Endodermal cell (in vitro differentiated cells): ENCODE measurements at regions not wholly inside any gene's neighbourhood (a gene's known extent, or its start where the extent isn't known, plus 50 kb on each side); places are given as distances from the start of the nearest gene placed in this dataset.
"Not testable (repeated sequence)": the region's sequence is repeated elsewhere in the genome, so short reads cannot be mapped to it uniquely, and the experiment has no call there.

Source experiments
- DNase-seq: peaks from one replicate; pipeline ENCODE4 v3.0.0-alpha.2; 2017
- H3K27ac ChIP-seq: 2 replicates; pipeline ENCODE4 v1.5.1; 2013; ENCODE audit warnings: mild to moderate bottlenecking, low read depth, low read length, moderate library complexity
- H3K27me3 ChIP-seq: 2 replicates; pipeline ENCODE4 v1.6.1; 2013; ENCODE audit warnings: mild to moderate bottlenecking, low read length, moderate library complexity; ENCODE audit not compliant: insufficient read depth, control insufficient read depth, poor library complexity, severe bottlenecking
- H3K36me3 ChIP-seq: 2 replicates; pipeline ENCODE4 v1.7.0; 2013; ENCODE audit warnings: mild to moderate bottlenecking, low read length, moderate library complexity; ENCODE audit not compliant: control insufficient read depth, insufficient read depth
- H3K4me1 ChIP-seq: one replicate; pipeline ENCODE4 v1.7.0; 2013; ENCODE audit warnings: low read length; ENCODE audit not compliant: control insufficient read depth, insufficient read depth
- H3K4me3 ChIP-seq: 2 replicates; pipeline ENCODE4 v1.5.1; 2013; ENCODE audit warnings: mild to moderate bottlenecking, low read length, moderate library complexity
- H3K9ac ChIP-seq: 2 replicates; pipeline ENCODE4 v1.6.1; 2013; ENCODE audit warnings: mild to moderate bottlenecking, low read length, moderate library complexity; ENCODE audit not compliant: poor library complexity, severe bottlenecking; ENCODE audit errors: extremely low read depth
- H3K9me3 ChIP-seq: 2 replicates; pipeline ENCODE4 v1.6.1; 2013; ENCODE audit warnings: mild to moderate bottlenecking, low read length, moderate library complexity; ENCODE audit not compliant: control insufficient read depth
- H3K27ac Mint-ChIP-seq: 2 replicates; pipeline ENCODE4 v1.8.0; 2020; ENCODE audit warnings: mixed read lengths
- H3K27me3 Mint-ChIP-seq: 2 replicates; pipeline ENCODE4 v1.8.0; 2021; ENCODE audit warnings: mild to moderate bottlenecking, mixed read lengths; ENCODE audit not compliant: insufficient read depth
- H3K36me3 Mint-ChIP-seq: 2 replicates; pipeline ENCODE4 v1.8.0; 2020; ENCODE audit warnings: low read depth, mixed read lengths
- H3K4me1 Mint-ChIP-seq: 2 replicates; pipeline ENCODE4 v1.8.0; 2020; ENCODE audit warnings: mixed read lengths
- H3K4me3 Mint-ChIP-seq: 2 replicates; pipeline ENCODE4 v1.8.0; 2020; ENCODE audit warnings: mild to moderate bottlenecking, moderate library complexity, mixed read lengths
- H3K9me3 Mint-ChIP-seq: 2 replicates; pipeline ENCODE4 v1.8.0; 2020; ENCODE audit warnings: mild to moderate bottlenecking, mixed read lengths
- CTCF ChIP-seq: fragments of 200-600 bp; sonication (generic); conservative IDR thresholded peaks from 2 replicates; pipeline ENCODE4 v1.5.0; 2021; ENCODE audit warnings: antibody characterized with exemption, mild to moderate bottlenecking
- WGBS, 2 experiments: methylation state at CpG; one replicate each; pipeline versions ENCODE4 v1.1.5 to v1.1.7; 2013; ENCODE audit warnings: missing lambda C conversion rate in 2 of 2, mixed read lengths in 1 of 2; ENCODE audit not compliant: insufficient coverage in 1 of 2, insufficient read length in 1 of 2; 5-methylcytosine and 5-hydroxymethylcytosine counted together

DNA sequence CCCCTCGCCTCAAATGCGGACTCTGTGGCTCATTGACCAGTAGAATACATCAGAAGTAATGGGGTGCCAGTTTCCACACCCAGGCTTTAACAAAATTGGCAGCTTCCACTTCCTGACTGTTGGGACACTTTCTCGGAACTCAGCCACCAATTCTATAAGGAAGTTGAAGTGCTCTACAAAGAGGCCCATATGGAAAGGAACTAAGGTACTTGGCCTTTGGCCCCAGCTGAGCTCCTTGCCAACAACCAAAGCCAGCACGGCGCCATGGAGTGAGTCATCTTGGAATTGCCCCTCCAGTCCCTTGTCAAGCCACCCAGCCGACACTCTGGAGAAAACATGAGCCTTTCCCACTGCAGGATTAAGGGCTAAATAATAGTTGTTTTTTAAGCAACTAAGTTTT lies 262.2 kb upstream of the INTU start:
- no peak for DNase-seq
- no peaks in the 10 kb centered on the region for H3K36me3 Mint-ChIP-seq
- H3K4me1 Mint-ChIP-seq = no peaks in the 10 kb centered on the region
- no peak overlapping the region for H3K9ac ChIP-seq
- no peak overlapping the region for H3K4me3 Mint-ChIP-seq
- no peak for TF ChIP-seq CTCF
- H3K27ac Mint-ChIP-seq = no peak overlapping the region
- no peaks in the 10 kb centered on the region for H3K4me1 ChIP-seq
- H3K36me3 ChIP-seq = no peaks in the 10 kb centered on the region
- WGBS, 2 experiments = 82 to 88% methylated on average over 3 to 6 of the region's 6 CpGs
- no peaks in the 10 kb centered on the region for H3K27me3 Mint-ChIP-seq
- H3K9me3 ChIP-seq = no peaks in the 10 kb centered on the region
- H3K9me3 Mint-ChIP-seq = no peaks in the 10 kb centered on the region
- no peaks in the 10 kb centered on the region for H3K27me3 ChIP-seq
- no peak overlapping the region for H3K27ac ChIP-seq
- no peak overlapping the region for H3K4me3 ChIP-seq

- Mint-ChIP-seq H3K27me3 (no peaks in the 10 kb centered on the region), H3K9me3 (peaks cover 12% of the 10 kb centered on the region), H3K27ac (no peak overlapping the region), H3K4me1 (peaks cover 2% of the 10 kb centered on the region), H3K36me3 (peaks cover 3% of the 10 kb centered on the region), H3K4me3 (no peak overlapping the region)
- H3K9ac ChIP-seq = no peak overlapping the region
- H3K27ac ChIP-seq = no peak overlapping the region
- H3K9me3 ChIP-seq = peaks cover 4% of the 10 kb centered on the region
- H3K4me3 ChIP-seq = no peak overlapping the region
- DNase-seq = no peak
- 81 to 95% methylated on average over 3 to 7 of the region's 7 CpGs for WGBS, 2 experiments
- no peak for TF ChIP-seq CTCF
- no peaks in the 10 kb centered on the region for H3K36me3 ChIP-seq
- H3K4me1 ChIP-seq = no peaks in the 10 kb centered on the region
- no peaks in the 10 kb centered on the region for H3K27me3 ChIP-seq
These were observed 253.3 kb upstream of the INTU start for GRCh38 chr4:127379499-127379898.

DNA sequence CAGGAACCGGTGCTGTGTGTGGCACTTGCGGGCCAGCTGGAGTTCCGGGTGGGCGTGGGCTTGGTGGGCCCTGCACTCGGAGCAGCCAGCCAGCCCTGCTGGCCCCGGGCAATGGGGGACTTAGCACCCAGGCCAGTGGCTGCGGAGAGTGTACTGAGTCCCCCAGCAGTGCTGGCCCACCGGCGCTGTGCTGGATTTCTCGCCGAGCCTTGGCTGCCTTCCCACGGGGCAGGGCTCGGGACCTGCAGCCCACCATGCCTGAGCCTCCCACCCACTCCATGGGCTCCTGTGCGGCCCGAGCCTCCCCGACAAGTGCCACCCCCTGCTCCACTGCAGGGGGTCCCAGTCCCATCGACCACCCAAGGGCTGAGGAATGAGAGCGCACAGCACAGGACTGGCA lies 252.8 kb upstream of the INTU start:
- not testable (repeated sequence) for H3K4me3 Mint-ChIP-seq, H3K9me3 ChIP-seq, H3K36me3 ChIP-seq, H3K27ac ChIP-seq, H3K36me3 Mint-ChIP-seq, H3K27me3 ChIP-seq, H3K4me3 ChIP-seq, DNase-seq, H3K27me3 Mint-ChIP-seq, H3K27ac Mint-ChIP-seq, H3K9ac ChIP-seq, H3K4me1 ChIP-seq, H3K4me1 Mint-ChIP-seq
- peaks cover 12% of the 10 kb centered on the region for H3K9me3 Mint-ChIP-seq
- WGBS, 2 experiments = 82% methylated on average over 18 of the region's 18 CpGs; no CpG with 5 or more reads in 1 of the 2 experiments

DNA sequence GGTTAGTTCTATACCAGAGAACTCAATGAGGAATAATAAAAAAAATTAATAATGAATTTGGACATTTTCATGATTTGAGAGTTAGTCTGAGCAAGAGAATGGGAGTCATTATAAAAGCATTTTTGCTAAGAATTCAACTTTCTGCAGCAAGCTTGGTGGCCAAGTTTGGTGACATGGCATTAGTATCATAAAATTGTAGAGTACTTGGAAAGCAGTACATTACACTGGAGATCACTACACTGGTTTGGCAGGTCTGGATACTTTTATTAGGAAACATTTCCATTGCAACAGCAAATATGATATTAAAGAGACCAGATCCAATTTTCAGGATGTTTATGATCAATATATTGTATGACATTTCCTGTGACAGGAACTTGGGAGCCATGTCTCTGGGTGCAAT lies 249.1 kb upstream of the INTU start:
- H3K9ac ChIP-seq = no peak overlapping the region
- peaks cover 3% of the 10 kb centered on the region for H3K36me3 Mint-ChIP-seq
- H3K4me1 ChIP-seq = no peaks in the 10 kb centered on the region
- H3K27ac Mint-ChIP-seq = no peak overlapping the region
- DNase-seq = no peak
- H3K4me1 Mint-ChIP-seq = peaks cover 2% of the 10 kb centered on the region
- peaks cover 4% of the 10 kb centered on the region for H3K9me3 ChIP-seq
- H3K27ac ChIP-seq = no peak overlapping the region
- peaks cover 12% of the 10 kb centered on the region for H3K9me3 Mint-ChIP-seq
- H3K36me3 ChIP-seq = no peaks in the 10 kb centered on the region
- H3K4me3 ChIP-seq = no peak overlapping the region
- no peaks in the 10 kb centered on the region for H3K27me3 ChIP-seq
- H3K4me3 Mint-ChIP-seq = no peak overlapping the region
- H3K27me3 Mint-ChIP-seq = no peaks in the 10 kb centered on the region
- TF ChIP-seq CTCF = no peak
